ENCODE measurements at regions not wholly inside any gene's neighbourhood (a gene's known extent, or its start where the extent isn't known, plus 50 kb on each side); places are given as distances from the start of the nearest gene placed in this dataset.

DNA sequence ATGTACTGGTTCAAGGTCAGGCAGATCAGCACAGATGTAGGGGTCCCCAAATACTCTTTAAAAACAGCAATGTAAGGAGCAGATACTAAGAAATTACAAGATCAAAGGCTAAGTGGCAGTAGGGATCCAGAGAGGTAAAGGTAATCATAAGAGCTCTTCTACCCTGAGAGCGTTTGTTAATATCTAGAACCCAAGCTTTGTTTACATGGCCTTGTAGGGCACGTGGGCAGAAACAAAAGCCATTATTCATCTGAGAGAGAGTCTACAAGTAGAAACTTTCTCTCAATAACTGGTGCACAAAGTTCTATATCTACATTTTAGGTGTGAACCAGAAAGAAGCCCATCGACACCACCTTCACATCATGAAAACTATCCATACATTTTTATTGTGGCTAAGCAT is 225.6 kb upstream of the PCDH10 start:
- H3K36me3 ChIP-seq (ENCODE audit: insufficient read depth, low read length): no peaks in the 10 kb centered on the region
- no peaks in the 10 kb centered on the region for H3K9me3 ChIP-seq (ENCODE audit: insufficient read depth, low read depth, low read length)
- H3K4me3 ChIP-seq (ENCODE audit: low read length, poor library complexity, severe bottlenecking): no peak overlapping the region
- H3K9ac ChIP-seq (ENCODE audit: low read depth, low read length, poor library complexity, severe bottlenecking): no peak overlapping the region
- H2AFZ ChIP-seq (ENCODE audit: low read length): peak overlapping the region; percentile 80; the same call in 1 of the 2 replicates
- H4K20me1 ChIP-seq (ENCODE audit: insufficient read depth, low read length, poor library complexity, severe bottlenecking): no peaks in the 10 kb centered on the region
- no peaks in the 10 kb centered on the region; the same call in 1 of the 2 replicates for H3K9me2 ChIP-seq (replicated peaks; ENCODE audit: low read depth, low read length)
- H3F3A ChIP-seq (ENCODE audit: low read depth): no peaks in the 10 kb centered on the region
- no peaks in the 10 kb centered on the region for H3K27me3 ChIP-seq (ENCODE audit: insufficient read depth, low read length, poor library complexity, severe bottlenecking)
- H3K4me1 ChIP-seq (ENCODE audit: insufficient read depth, low read length, poor library complexity, severe bottlenecking): no peaks in the 10 kb centered on the region
- no peaks in the 10 kb centered on the region for H3K79me2 ChIP-seq (ENCODE audit: insufficient read depth, low read length)
- TF ChIP-seq, protein P1, sequence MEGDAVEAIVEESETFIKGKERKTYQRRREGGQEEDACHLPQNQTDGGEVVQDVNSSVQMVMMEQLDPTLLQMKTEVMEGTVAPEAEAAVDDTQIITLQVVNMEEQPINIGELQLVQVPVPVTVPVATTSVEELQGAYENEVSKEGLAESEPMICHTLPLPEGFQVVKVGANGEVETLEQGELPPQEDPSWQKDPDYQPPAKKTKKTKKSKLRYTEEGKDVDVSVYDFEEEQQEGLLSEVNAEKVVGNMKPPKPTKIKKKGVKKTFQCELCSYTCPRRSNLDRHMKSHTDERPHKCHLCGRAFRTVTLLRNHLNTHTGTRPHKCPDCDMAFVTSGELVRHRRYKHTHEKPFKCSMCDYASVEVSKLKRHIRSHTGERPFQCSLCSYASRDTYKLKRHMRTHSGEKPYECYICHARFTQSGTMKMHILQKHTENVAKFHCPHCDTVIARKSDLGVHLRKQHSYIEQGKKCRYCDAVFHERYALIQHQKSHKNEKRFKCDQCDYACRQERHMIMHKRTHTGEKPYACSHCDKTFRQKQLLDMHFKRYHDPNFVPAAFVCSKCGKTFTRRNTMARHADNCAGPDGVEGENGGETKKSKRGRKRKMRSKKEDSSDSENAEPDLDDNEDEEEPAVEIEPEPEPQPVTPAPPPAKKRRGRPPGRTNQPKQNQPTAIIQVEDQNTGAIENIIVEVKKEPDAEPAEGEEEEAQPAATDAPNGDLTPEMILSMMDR (conservative IDR thresholded peaks at IDR 0.05; ENCODE audit: low read length): no peak
- no peak for TF ChIP-seq EZH2phosphoT487 (IDR thresholded peaks at IDR 0.05; ENCODE audit: borderline replicate concordance)
- no peak overlapping the region for H3K4me2 ChIP-seq (ENCODE audit: low read depth, low read length, poor library complexity, severe bottlenecking)

- H3K4me1 ChIP-seq (ENCODE audit: insufficient read depth, low read length, poor library complexity, severe bottlenecking): no peaks in the 10 kb centered on the region
- H3K79me2 ChIP-seq (ENCODE audit: insufficient read depth, low read length): no peaks in the 10 kb centered on the region
- H3K9me2 ChIP-seq (replicated peaks; ENCODE audit: low read depth, low read length): no peaks in the 10 kb centered on the region
- H3K4me3 ChIP-seq (ENCODE audit: low read length, poor library complexity, severe bottlenecking): no peak overlapping the region
- H3K9ac ChIP-seq (ENCODE audit: low read depth, low read length, poor library complexity, severe bottlenecking): no peak overlapping the region
- no peaks in the 10 kb centered on the region for H4K20me1 ChIP-seq (ENCODE audit: insufficient read depth, low read length, poor library complexity, severe bottlenecking)
- H3K27me3 ChIP-seq (ENCODE audit: insufficient read depth, low read length, poor library complexity, severe bottlenecking): no peaks in the 10 kb centered on the region
- no peak overlapping the region for H2AFZ ChIP-seq (ENCODE audit: low read length)
- H3K4me2 ChIP-seq (ENCODE audit: low read depth, low read length, poor library complexity, severe bottlenecking): no peak overlapping the region
- no peaks in the 10 kb centered on the region for H3K36me3 ChIP-seq (ENCODE audit: insufficient read depth, low read length)
- TF ChIP-seq EZH2phosphoT487 (IDR thresholded peaks at IDR 0.05; ENCODE audit: borderline replicate concordance): no peak
- TF ChIP-seq, protein P1 (conservative IDR thresholded peaks at IDR 0.05; ENCODE audit: low read length): no peak
- H3F3A ChIP-seq (ENCODE audit: low read depth): no peaks in the 10 kb centered on the region
- no peaks in the 10 kb centered on the region for H3K9me3 ChIP-seq (ENCODE audit: insufficient read depth, low read depth, low read length)
Measured at GRCh38 chr4:132934911-132935310, 214.2 kb upstream of the PCDH10 start.

DNA sequence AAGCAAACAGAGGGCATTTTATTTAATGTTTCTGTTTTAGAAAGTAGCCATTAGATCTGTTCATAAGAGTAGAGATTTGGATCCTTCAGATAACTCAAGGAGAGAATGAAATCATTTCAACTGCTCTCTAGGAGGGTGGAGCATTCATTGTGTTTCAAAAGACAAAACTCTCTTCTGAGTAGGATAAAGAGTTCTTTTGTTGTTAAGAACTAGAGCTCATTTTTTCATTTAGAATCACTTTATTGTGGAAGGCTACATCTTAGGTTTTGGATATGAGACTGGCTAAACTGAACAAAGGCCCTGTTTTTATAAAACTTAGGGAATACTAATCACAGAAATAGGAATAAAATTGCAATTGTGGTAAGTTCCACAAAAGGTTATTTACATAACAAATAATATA is 193.9 kb upstream of the PCDH10 start:
- no peaks in the 10 kb centered on the region for H3K9me2 ChIP-seq (replicated peaks; ENCODE audit: low read depth, low read length)
- H3K4me3 ChIP-seq (ENCODE audit: low read length, poor library complexity, severe bottlenecking): no peak overlapping the region
- no peak overlapping the region for H2AFZ ChIP-seq (ENCODE audit: low read length)
- H3F3A ChIP-seq (ENCODE audit: low read depth): no peaks in the 10 kb centered on the region
- H3K9ac ChIP-seq (ENCODE audit: low read depth, low read length, poor library complexity, severe bottlenecking): no peak overlapping the region
- H4K20me1 ChIP-seq (ENCODE audit: insufficient read depth, low read length, poor library complexity, severe bottlenecking): no peaks in the 10 kb centered on the region
- H3K9me3 ChIP-seq (ENCODE audit: insufficient read depth, low read depth, low read length): peaks cover 10% of the 10 kb centered on the region; the same call in 1 of the 2 replicates
- no peaks in the 10 kb centered on the region for H3K79me2 ChIP-seq (ENCODE audit: insufficient read depth, low read length)
- no peaks in the 10 kb centered on the region for H3K36me3 ChIP-seq (ENCODE audit: insufficient read depth, low read length)
- TF ChIP-seq, protein P1 (conservative IDR thresholded peaks at IDR 0.05; ENCODE audit: low read length): no peak
- TF ChIP-seq EZH2phosphoT487 (IDR thresholded peaks at IDR 0.05; ENCODE audit: borderline replicate concordance): no peak
- H3K4me1 ChIP-seq (ENCODE audit: insufficient read depth, low read length, poor library complexity, severe bottlenecking): no peaks in the 10 kb centered on the region
- no peaks in the 10 kb centered on the region for H3K27me3 ChIP-seq (ENCODE audit: insufficient read depth, low read length, poor library complexity, severe bottlenecking)
- no peak overlapping the region for H3K4me2 ChIP-seq (ENCODE audit: low read depth, low read length, poor library complexity, severe bottlenecking)

All from Loucy (cell line).